ENCODE measurements at regions not wholly inside any gene's neighbourhood (a gene's known extent, or its start where the extent isn't known, plus 50 kb on each side); places are given as distances from the start of the nearest gene placed in this dataset.

- Histone ChIP-seq H3K9ac (ENCODE audit: low read depth, low read length) (no peak overlapping the region), H3K4me1 (ENCODE audit: control insufficient read depth, insufficient read depth, low read length) (no peaks in the 10 kb centered on the region), H3K36me3 (ENCODE audit: control insufficient read depth, insufficient read depth, low read length) (no peaks in the 10 kb centered on the region), H3K27me3 (ENCODE audit: control insufficient read depth, insufficient read depth, low read length) (no peaks in the 10 kb centered on the region), H3K9me3 (ENCODE audit: control insufficient read depth, insufficient read depth, low read length) (no peaks in the 10 kb centered on the region), H3K4me3 (ENCODE audit: low read depth, low read length) (no peak overlapping the region)
Measured at GRCh38 chr3:153892126-153892525, 229.1 kb upstream of the ARHGEF26 start.

- Histone ChIP-seq H3K4me3 (ENCODE audit: low read depth, low read length) (no peak overlapping the region), H3K36me3 (ENCODE audit: control insufficient read depth, insufficient read depth, low read length) (no peaks in the 10 kb centered on the region), H3K27me3 (ENCODE audit: control insufficient read depth, insufficient read depth, low read length) (no peaks in the 10 kb centered on the region), H3K9me3 (ENCODE audit: control insufficient read depth, insufficient read depth, low read length) (no peaks in the 10 kb centered on the region), H3K4me1 (ENCODE audit: control insufficient read depth, insufficient read depth, low read length) (no peaks in the 10 kb centered on the region), H3K9ac (ENCODE audit: low read depth, low read length) (no peak overlapping the region)
Measured at GRCh38 chr3:153894857-153895256, 226.3 kb upstream of the ARHGEF26 start.

GRCh38 chr3:153896197-153896596 lies 225.0 kb upstream of the ARHGEF26 start:
- Histone ChIP-seq H3K4me1 (ENCODE audit: control insufficient read depth, insufficient read depth, low read length) (no peaks in the 10 kb centered on the region), H3K27me3 (ENCODE audit: control insufficient read depth, insufficient read depth, low read length) (no peaks in the 10 kb centered on the region), H3K9ac (ENCODE audit: low read depth, low read length) (no peak overlapping the region), H3K9me3 (ENCODE audit: control insufficient read depth, insufficient read depth, low read length) (no peaks in the 10 kb centered on the region), H3K36me3 (ENCODE audit: control insufficient read depth, insufficient read depth, low read length) (no peaks in the 10 kb centered on the region), H3K4me3 (ENCODE audit: low read depth, low read length) (no peak overlapping the region)

- Histone ChIP-seq H3K27me3 (ENCODE audit: control insufficient read depth, insufficient read depth, low read length) (no peaks in the 10 kb centered on the region), H3K4me3 (ENCODE audit: low read depth, low read length) (no peak overlapping the region), H3K9ac (ENCODE audit: low read depth, low read length) (no peak overlapping the region), H3K4me1 (ENCODE audit: control insufficient read depth, insufficient read depth, low read length) (no peaks in the 10 kb centered on the region), H3K36me3 (ENCODE audit: control insufficient read depth, insufficient read depth, low read length) (no peaks in the 10 kb centered on the region), H3K9me3 (ENCODE audit: control insufficient read depth, insufficient read depth, low read length) (no peaks in the 10 kb centered on the region)
Measured at GRCh38 chr3:153897025-153897723, 224.0 kb upstream of the ARHGEF26 start.

GRCh38 chr3:153897842-153898241 lies 223.3 kb upstream of the ARHGEF26 start:
- Histone ChIP-seq H3K36me3 (ENCODE audit: control insufficient read depth, insufficient read depth, low read length) (no peaks in the 10 kb centered on the region), H3K9me3 (ENCODE audit: control insufficient read depth, insufficient read depth, low read length) (no peaks in the 10 kb centered on the region), H3K27me3 (ENCODE audit: control insufficient read depth, insufficient read depth, low read length) (no peaks in the 10 kb centered on the region), H3K9ac (ENCODE audit: low read depth, low read length) (no peak overlapping the region), H3K4me1 (ENCODE audit: control insufficient read depth, insufficient read depth, low read length) (no peaks in the 10 kb centered on the region), H3K4me3 (ENCODE audit: low read depth, low read length) (no peak overlapping the region)

- Histone ChIP-seq H3K9ac (ENCODE audit: low read depth, low read length) (no peak overlapping the region), H3K27me3 (ENCODE audit: control insufficient read depth, insufficient read depth, low read length) (no peaks in the 10 kb centered on the region), H3K4me1 (ENCODE audit: control insufficient read depth, insufficient read depth, low read length) (no peaks in the 10 kb centered on the region), H3K4me3 (ENCODE audit: low read depth, low read length) (no peak overlapping the region), H3K9me3 (ENCODE audit: control insufficient read depth, insufficient read depth, low read length) (no peaks in the 10 kb centered on the region), H3K36me3 (ENCODE audit: control insufficient read depth, insufficient read depth, low read length) (no peaks in the 10 kb centered on the region)
Measured at GRCh38 chr3:153901152-153901551, 220.0 kb upstream of the ARHGEF26 start.

GRCh38 chr3:153901991-153902390 lies 219.2 kb upstream of the ARHGEF26 start:
- H3K9me3 ChIP-seq (ENCODE audit: control insufficient read depth, insufficient read depth, low read length), result no peaks in the 10 kb centered on the region
- H3K36me3 ChIP-seq (ENCODE audit: control insufficient read depth, insufficient read depth, low read length), result no peaks in the 10 kb centered on the region
- no peak overlapping the region for H3K4me3 ChIP-seq (ENCODE audit: low read depth, low read length)
- no peaks in the 10 kb centered on the region for H3K4me1 ChIP-seq (ENCODE audit: control insufficient read depth, insufficient read depth, low read length)
- H3K27me3 ChIP-seq (ENCODE audit: control insufficient read depth, insufficient read depth, low read length), result no peaks in the 10 kb centered on the region
- H3K9ac ChIP-seq (ENCODE audit: low read depth, low read length), result no peak overlapping the region

- H3K27me3 ChIP-seq (ENCODE audit: control insufficient read depth, insufficient read depth, low read length), result no peaks in the 10 kb centered on the region
- no peaks in the 10 kb centered on the region for H3K36me3 ChIP-seq (ENCODE audit: control insufficient read depth, insufficient read depth, low read length)
- H3K9me3 ChIP-seq (ENCODE audit: control insufficient read depth, insufficient read depth, low read length), result no peaks in the 10 kb centered on the region
- no peak overlapping the region for H3K9ac ChIP-seq (ENCODE audit: low read depth, low read length)
- H3K4me3 ChIP-seq (ENCODE audit: low read depth, low read length), result no peak overlapping the region
- no peaks in the 10 kb centered on the region for H3K4me1 ChIP-seq (ENCODE audit: control insufficient read depth, insufficient read depth, low read length)
Measured at GRCh38 chr3:153903430-153903829, 217.8 kb upstream of the ARHGEF26 start.

GRCh38 chr3:153906366-153906765 lies 214.8 kb upstream of the ARHGEF26 start:
- Histone ChIP-seq H3K9me3 (ENCODE audit: control insufficient read depth, insufficient read depth, low read length) (no peaks in the 10 kb centered on the region), H3K4me1 (ENCODE audit: control insufficient read depth, insufficient read depth, low read length) (no peaks in the 10 kb centered on the region), H3K36me3 (ENCODE audit: control insufficient read depth, insufficient read depth, low read length) (no peaks in the 10 kb centered on the region), H3K27me3 (ENCODE audit: control insufficient read depth, insufficient read depth, low read length) (no peaks in the 10 kb centered on the region), H3K4me3 (ENCODE audit: low read depth, low read length) (no peak overlapping the region), H3K9ac (ENCODE audit: low read depth, low read length) (no peak overlapping the region)

GRCh38 chr3:153910387-153910786 lies 210.8 kb upstream of the ARHGEF26 start:
- Histone ChIP-seq H3K4me1 (ENCODE audit: control insufficient read depth, insufficient read depth, low read length) (no peaks in the 10 kb centered on the region), H3K4me3 (ENCODE audit: low read depth, low read length) (no peak overlapping the region), H3K36me3 (ENCODE audit: control insufficient read depth, insufficient read depth, low read length) (no peaks in the 10 kb centered on the region), H3K9ac (ENCODE audit: low read depth, low read length) (no peak overlapping the region), H3K27me3 (ENCODE audit: control insufficient read depth, insufficient read depth, low read length) (no peaks in the 10 kb centered on the region), H3K9me3 (ENCODE audit: control insufficient read depth, insufficient read depth, low read length) (no peaks in the 10 kb centered on the region)

GRCh38 chr3:153911116-153911515 lies 210.1 kb upstream of the ARHGEF26 start:
- Histone ChIP-seq H3K4me1 (ENCODE audit: control insufficient read depth, insufficient read depth, low read length) (no peaks in the 10 kb centered on the region), H3K36me3 (ENCODE audit: control insufficient read depth, insufficient read depth, low read length) (no peaks in the 10 kb centered on the region), H3K9ac (ENCODE audit: low read depth, low read length) (no peak overlapping the region), H3K9me3 (ENCODE audit: control insufficient read depth, insufficient read depth, low read length) (no peaks in the 10 kb centered on the region), H3K27me3 (ENCODE audit: control insufficient read depth, insufficient read depth, low read length) (no peaks in the 10 kb centered on the region), H3K4me3 (ENCODE audit: low read depth, low read length) (no peak overlapping the region)

- no peak overlapping the region for H3K4me3 ChIP-seq (ENCODE audit: low read depth, low read length)
- no peaks in the 10 kb centered on the region for H3K9me3 ChIP-seq (ENCODE audit: control insufficient read depth, insufficient read depth, low read length)
- no peaks in the 10 kb centered on the region for H3K27me3 ChIP-seq (ENCODE audit: control insufficient read depth, insufficient read depth, low read length)
- H3K9ac ChIP-seq (ENCODE audit: low read depth, low read length), result no peak overlapping the region
- no peaks in the 10 kb centered on the region for H3K36me3 ChIP-seq (ENCODE audit: control insufficient read depth, insufficient read depth, low read length)
- H3K4me1 ChIP-seq (ENCODE audit: control insufficient read depth, insufficient read depth, low read length), result no peaks in the 10 kb centered on the region
Measured at GRCh38 chr3:153919773-153920172, 201.4 kb upstream of the ARHGEF26 start.
